H9 (cell line): ENCODE measurements at regions not wholly inside any gene's neighbourhood (a gene's known extent, or its start where the extent isn't known, plus 50 kb on each side); places are given as distances from the start of the nearest gene placed in this dataset.

ENCODE experiments used
- DNase-seq: peaks from one replicate; pipeline ENCODE4 v3.0.0-alpha.2; 2017
- H2AFZ ChIP-seq: one replicate; pipeline ENCODE4 v1.6.1; 2013; ENCODE audit warnings: mild to moderate bottlenecking, low read length, control low read depth, moderate library complexity
- H2AK5ac ChIP-seq: 2 replicates; pipeline ENCODE4 v1.6.1; 2013; ENCODE audit warnings: low read length, control low read depth, mixed read lengths; ENCODE audit not compliant: insufficient read length
- H2BK120ac ChIP-seq: one replicate; pipeline ENCODE4 v1.6.1; 2013; ENCODE audit warnings: low read depth, mild to moderate bottlenecking, low read length, control low read depth, inconsistent platforms; ENCODE audit not compliant: poor library complexity, severe bottlenecking
- H2BK12ac ChIP-seq: 2 replicates; pipeline ENCODE4 v1.6.1; 2013; ENCODE audit warnings: low read length, control low read depth, mixed read lengths, low read depth; ENCODE audit not compliant: insufficient read length
- H2BK15ac ChIP-seq: 2 replicates; pipeline ENCODE4 v1.6.1; 2013; ENCODE audit warnings: low read depth, low read length, control low read depth
- H2BK20ac ChIP-seq: one replicate; pipeline ENCODE4 v1.6.1; 2013; ENCODE audit warnings: low read depth, mild to moderate bottlenecking, low read length, control low read depth, inconsistent platforms; ENCODE audit not compliant: poor library complexity, severe bottlenecking
- H2BK5ac ChIP-seq: 2 replicates; pipeline ENCODE4 v1.6.1; 2013; ENCODE audit warnings: low read length, control low read depth, mixed read lengths; ENCODE audit not compliant: insufficient read length
- H3K14ac ChIP-seq: 2 replicates; pipeline ENCODE4 v1.6.1; 2013; ENCODE audit warnings: low read length, control low read depth; ENCODE audit not compliant: insufficient read depth
- H3K18ac ChIP-seq: 2 replicates; pipeline ENCODE4 v1.6.1; 2013; ENCODE audit warnings: low read depth, mild to moderate bottlenecking, mixed read lengths, low read length, control low read depth; ENCODE audit not compliant: insufficient read length
- H3K23ac ChIP-seq: 2 replicates; pipeline ENCODE4 v1.6.1; 2013; ENCODE audit warnings: low read length, control low read depth, mixed read lengths, low read depth; ENCODE audit not compliant: insufficient read length
- H3K23me2 ChIP-seq: 2 replicates; pipeline ENCODE4 v1.6.1; 2013; ENCODE audit warnings: low read depth, mild to moderate bottlenecking, mixed read lengths, low read length, control low read depth; ENCODE audit not compliant: insufficient read length, poor library complexity, severe bottlenecking
- H3K27ac ChIP-seq: 2 replicates; pipeline ENCODE4 v1.5.1; 2013; ENCODE audit warnings: low read length, control low read depth, mixed read lengths, low read depth; ENCODE audit not compliant: insufficient read length
- H3K27me3 ChIP-seq: 2 replicates; pipeline ENCODE4 v1.6.1; 2013; ENCODE audit warnings: low read length, control low read depth, inconsistent platforms; ENCODE audit not compliant: insufficient read depth
- H3K4ac ChIP-seq: 2 replicates; pipeline ENCODE4 v1.6.1; 2013; ENCODE audit warnings: low read depth, mild to moderate bottlenecking, control low read depth, inconsistent platforms, low read length, moderate library complexity
- H3K4me1 ChIP-seq: 2 replicates; pipeline ENCODE4 v1.6.1; 2013; ENCODE audit warnings: low read length, control low read depth, inconsistent platforms; ENCODE audit not compliant: insufficient read depth
- H3K4me2 ChIP-seq: 2 replicates; pipeline ENCODE4 v1.6.1; 2013; ENCODE audit warnings: low read length, control low read depth, mixed read lengths; ENCODE audit not compliant: insufficient read length, insufficient read depth
- H3K56ac ChIP-seq: 2 replicates; pipeline ENCODE4 v1.6.1; 2013; ENCODE audit warnings: low read depth, mild to moderate bottlenecking, mixed read lengths, low read length, control low read depth; ENCODE audit not compliant: insufficient read length
- H3K79me1 ChIP-seq: 2 replicates; pipeline ENCODE4 v1.6.1; 2013; ENCODE audit warnings: low read depth, mild to moderate bottlenecking, moderate library complexity, low read length, control low read depth, inconsistent platforms; ENCODE audit not compliant: insufficient read depth, poor library complexity, severe bottlenecking
- H3K79me2 ChIP-seq: 2 replicates; pipeline ENCODE4 v1.6.1; 2013; ENCODE audit warnings: low read length, control low read depth, inconsistent platforms; ENCODE audit not compliant: insufficient read depth
- H3K9ac ChIP-seq: 2 replicates; pipeline ENCODE4 v1.6.1; 2013; ENCODE audit warnings: low read length, control low read depth, mixed read lengths; ENCODE audit not compliant: insufficient read length; ENCODE audit errors: extremely low read depth
- H3K9me3 ChIP-seq: one replicate; pipeline ENCODE4 v1.6.1; 2013; ENCODE audit warnings: low read depth, low read length, inconsistent platforms; ENCODE audit not compliant: control insufficient read depth
- H3T11ph ChIP-seq: one replicate; pipeline ENCODE4 v1.6.1; 2013; ENCODE audit warnings: mild to moderate bottlenecking, low read length, control low read depth, inconsistent platforms
- H4K20me1 ChIP-seq: one replicate; pipeline ENCODE4 v1.6.1; 2013; ENCODE audit not compliant: control insufficient read depth, insufficient read length, insufficient read depth
- H4K5ac ChIP-seq: 2 replicates; pipeline ENCODE4 v1.6.1; 2013; ENCODE audit warnings: low read depth, mild to moderate bottlenecking, mixed read lengths, low read length, control low read depth; ENCODE audit not compliant: insufficient read length
- H4K8ac ChIP-seq: replicated peaks from 2 replicates; pipeline ENCODE4 v1.6.1; 2013; ENCODE audit warnings: low read length, control low read depth, mixed read lengths, low read depth; ENCODE audit not compliant: insufficient read length
- H4K91ac ChIP-seq: 2 replicates; pipeline ENCODE4 v1.6.1; 2013; ENCODE audit warnings: low read depth, mild to moderate bottlenecking, moderate library complexity, mixed read lengths, low read length, control low read depth; ENCODE audit not compliant: insufficient read length
- H3K27ac Mint-ChIP-seq, 3 experiments: 2 replicates in 2 of 3; 3 replicates in 1 of 3; pipeline ENCODE4 v1.8.0; 2020 to 2021; ENCODE audit warnings: mixed read lengths in 3 of 3, mild to moderate bottlenecking in 1 of 3, moderate library complexity in 1 of 3
- H3K27me3 Mint-ChIP-seq: 2 replicates; pipeline ENCODE4 v1.8.0; 2021; ENCODE audit warnings: low read depth, mild to moderate bottlenecking, moderate library complexity, mixed read lengths
- H3K36me3 Mint-ChIP-seq, 3 experiments: 2 replicates in 2 of 3; 3 replicates in 1 of 3; pipeline ENCODE4 v1.8.0; 2020 to 2021; ENCODE audit warnings: low read depth in 3 of 3, mixed read lengths in 3 of 3; ENCODE audit not compliant: insufficient read depth in 1 of 3
- H3K4me1 Mint-ChIP-seq, 2 experiments: 2 replicates each; pipeline ENCODE4 v1.8.0; 2020; ENCODE audit warnings: mixed read lengths in 2 of 2
- H3K4me3 Mint-ChIP-seq, 2 experiments: 2 replicates in 1 of 2; 3 replicates in 1 of 2; pipeline ENCODE4 v1.8.0; 2020 to 2021; ENCODE audit warnings: mild to moderate bottlenecking in 2 of 2, mixed read lengths in 2 of 2, moderate library complexity in 1 of 2
- H3K9me3 Mint-ChIP-seq, 2 experiments: 2 replicates in 1 of 2; 3 replicates in 1 of 2; pipeline ENCODE4 v1.8.0; 2020; ENCODE audit warnings: mild to moderate bottlenecking in 2 of 2, mixed read lengths in 2 of 2, moderate library complexity in 1 of 2
- CTCF ChIP-seq: fragments of 200-600 bp; sonication (generic); conservative IDR thresholded peaks from 3 replicates; pipeline ENCODE4 v1.8.0; 2021; ENCODE audit warnings: antibody characterized with exemption, mild to moderate bottlenecking
- WGBS: extraction: QIAGEN DNeasy Blood & Tissue Kit; methylation state at CpG from one replicate; pipeline ENCODE4 v1.1.7; 2013; ENCODE audit warnings: missing lambda C conversion rate, low lambda C conversion rate, mixed read lengths; ENCODE audit not compliant: insufficient read length; ENCODE audit errors: extremely low coverage; 5-methylcytosine and 5-hydroxymethylcytosine counted together

GRCh38 chr5:155768332-155768731 lies 558.6 kb upstream of the SGCD start:
- Mint-ChIP-seq H3K27me3 (no peaks in the 10 kb centered on the region), H3K36me3 (0 out of 7 replicates have a peak, but pooled peaks cover 0 to under 1% (median 0%) of the 10 kb centered on the region in 3 experiments), H3K4me3 (no peak overlapping the region), H3K27ac (no peak overlapping the region), H3K9me3 (no peaks in the 10 kb centered on the region), H3K4me1 (peaks cover 9 to 10% of the 10 kb centered on the region in 2 experiments)
- H3K9me3 ChIP-seq = no peaks in the 10 kb centered on the region
- H2BK20ac ChIP-seq = no peak overlapping the region
- no peak overlapping the region for H2BK120ac ChIP-seq
- no CpG with 5 or more reads among the region's 3 CpGs for WGBS
- no peak overlapping the region for H3K27ac ChIP-seq
- no peak overlapping the region for H3K18ac ChIP-seq
- H2BK15ac ChIP-seq = no peak overlapping the region
- peaks cover 2% of the 10 kb centered on the region; the same call in 1 of the 2 replicates for H3K4me1 ChIP-seq
- H4K5ac ChIP-seq = no peak overlapping the region
- no peak overlapping the region for H3K4me2 ChIP-seq
- H4K8ac ChIP-seq = no peak overlapping the region
- no peaks in the 10 kb centered on the region for H3K23me2 ChIP-seq
- no peak for TF ChIP-seq CTCF
- H2BK5ac ChIP-seq = no peak overlapping the region
- H3T11ph ChIP-seq = peak overlapping the region; percentile 36
- no peak overlapping the region for H3K4ac ChIP-seq
- H2BK12ac ChIP-seq = no peak overlapping the region
- no peak overlapping the region for H3K14ac ChIP-seq
- no peak overlapping the region for H4K91ac ChIP-seq
- no peaks in the 10 kb centered on the region for H3K27me3 ChIP-seq
- no peak overlapping the region for H3K56ac ChIP-seq
- H2AK5ac ChIP-seq = no peak overlapping the region
- no peak for DNase-seq
- H2AFZ ChIP-seq = no peak overlapping the region
- H3K23ac ChIP-seq = no peak overlapping the region
- H3K9ac ChIP-seq = no peak overlapping the region
- H4K20me1 ChIP-seq = no peaks in the 10 kb centered on the region
- H3K79me1 ChIP-seq = no peaks in the 10 kb centered on the region
- H3K79me2 ChIP-seq = no peaks in the 10 kb centered on the region
